Body of pancreas (tissue), 4 donors: ENCODE measurements at regions not wholly inside any gene's neighbourhood (a gene's known extent, or its start where the extent isn't known, plus 50 kb on each side); places are given as distances from the start of the nearest gene placed in this dataset.

Experiments used
- ATAC-seq: fragments of 150-250 bp; one replicate; pipeline ENCODE4 v1.9.1; 2016
- DNase-seq, 4 donors: peaks; one replicate each; pipeline ENCODE4 v3.0.0-alpha.2; 2019
- H3K27ac ChIP-seq, 4 donors: fragments of 200-600 bp; sonication (generic); 1 replicate in 3 of 4; 2 replicates in 1 of 4; pipeline versions ENCODE4 v1.5.1 to v1.6.1; 2016 to 2019; ENCODE audit warnings: mild to moderate bottlenecking in 1 of 4, mixed read lengths in 1 of 4, moderate library complexity in 1 of 4
- H3K27me3 ChIP-seq, 2 donors: fragments of 200-600 bp; sonication (generic); one replicate each; pipeline ENCODE4 v1.6.0; 2016; ENCODE audit warnings: mild to moderate bottlenecking in 1 of 2
- H3K36me3 ChIP-seq, 2 donors: fragments of 200-600 bp; sonication (generic); replicated peaks in 1 of 2; 2 replicates each; pipeline ENCODE4 v1.5.1; 2016; ENCODE audit warnings: low read depth in 2 of 2; ENCODE audit not compliant: insufficient read depth in 1 of 2
- H3K4me1 ChIP-seq: fragments of 200-600 bp; sonication (generic); one replicate; pipeline ENCODE4 v1.6.0; 2016
- H3K4me3 ChIP-seq, 2 donors: fragments of 200-600 bp; sonication (generic); 1 replicate in 1 of 2; 2 replicates in 1 of 2; pipeline ENCODE4 v1.5.1; 2016 to 2019
- H3K9me3 ChIP-seq, 3 donors: fragments of 200-600 bp; sonication (generic); 1 replicate in 2 of 3; 2 replicates in 1 of 3; pipeline ENCODE4 v1.5.1; 2016
- CTCF ChIP-seq, 7 experiments: fragments of 450-650 bp in 4 of 7; fragments of 200-600 bp in 3 of 7; sonication (generic) in 3 of 7; IDR thresholded peaks; one replicate each; pipeline ENCODE4 v1.5.1; 2016 to 2019; ENCODE audit warnings: antibody characterized with exemption in 7 of 7
- POLR2A ChIP-seq, 3 donors: fragments of 450-650 bp; IDR thresholded peaks; one replicate each; pipeline ENCODE4 v1.6.1; 2016; ENCODE audit warnings: antibody characterized with exemption in 3 of 3, mild to moderate bottlenecking in 2 of 3
- WGBS, 2 donors: methylation state at CpG; one replicate each; pipeline ENCODE4 v1.1.5; 2017; 5-methylcytosine and 5-hydroxymethylcytosine counted together
- intact Hi-C: fragments of 100-400 bp; cut with DNase I; formaldehyde crosslinking; loops from one replicate; pipeline ENCODE4 v1.15.1; 2023

- no peak for DNase-seq
- Histone ChIP-seq H3K27ac (no peak overlapping the region), H3K4me3 (no peak overlapping the region), H3K36me3 (no peaks in the 10 kb centered on the region), H3K27me3 (no peaks in the 10 kb centered on the region), H3K4me1 (no peaks in the 10 kb centered on the region), H3K9me3 (no peaks in the 10 kb centered on the region)
- ATAC-seq, result no peak
- 62 to 76% methylated on average over 3 of the region's 3 CpGs for WGBS, 2 donors
- TF ChIP-seq CTCF (IDR thresholded peaks at IDR 0.05) (no peak), POLR2A (IDR thresholded peaks at IDR 0.05) (no peak)
- intact Hi-C loops, result no loop called here
Observed at GRCh38 chr18:69233465-69234054, 167.1 kb upstream of the DOK6 start.

GRCh38 chr18:69239849-69240674, 160.6 kb upstream of the DOK6 start:
- Histone ChIP-seq H3K27ac (no peak overlapping the region), H3K4me3 (no peak overlapping the region), H3K36me3 (no peaks in the 10 kb centered on the region), H3K27me3 (no peaks in the 10 kb centered on the region), H3K4me1 (no peaks in the 10 kb centered on the region), H3K9me3 (no peaks in the 10 kb centered on the region)
- ATAC-seq (no peak), DNase-seq (no peak)
- intact Hi-C loops, result no loop called here
- WGBS, 2 donors, result 60 to 63% methylated on average over 4 of the region's 4 CpGs
- TF ChIP-seq CTCF (IDR thresholded peaks at IDR 0.05) (no peak), POLR2A (IDR thresholded peaks at IDR 0.05) (no peak)

GRCh38 chr18:69246027-69246426, 154.7 kb upstream of the DOK6 start:
- 25 to 44% methylated on average over 4 of the region's 4 CpGs for WGBS, 2 donors
- Histone ChIP-seq H3K9me3 (no peaks in the 10 kb centered on the region), H3K27me3 (no peaks in the 10 kb centered on the region), H3K4me1 (no peaks in the 10 kb centered on the region), H3K27ac (no peak overlapping the region), H3K4me3 (no peak overlapping the region), H3K36me3 (no peaks in the 10 kb centered on the region)
- intact Hi-C loops, result no loop called here
- ATAC-seq (no peak), DNase-seq (no peak)
- no peak for TF ChIP-seq POLR2A (IDR thresholded peaks at IDR 0.05)
- TF ChIP-seq CTCF (IDR thresholded peaks at IDR 0.05), result no peak

GRCh38 chr18:69250305-69251151, 150.2 kb upstream of the DOK6 start:
- Histone ChIP-seq H3K27me3 (no peaks in the 10 kb centered on the region), H3K36me3 (no peaks in the 10 kb centered on the region), H3K4me3 (no peak overlapping the region), H3K9me3 (no peaks in the 10 kb centered on the region), H3K4me1 (no peaks in the 10 kb centered on the region), H3K27ac (no peak overlapping the region)
- 73 to 74% methylated on average over 10 of the region's 10 CpGs for WGBS, 2 donors
- TF ChIP-seq CTCF (IDR thresholded peaks at IDR 0.05) (no peak), POLR2A (IDR thresholded peaks at IDR 0.05) (no peak)
- intact Hi-C loops, result no loop called here
- peak in 1 of 4 donors; percentile 3 for DNase-seq
- ATAC-seq, result no peak
